ENCODE measurements at regions not wholly inside any gene's neighbourhood (a gene's known extent, or its start where the extent isn't known, plus 50 kb on each side); places are given as distances from the start of the nearest gene placed in this dataset.

GRCh38 chrX:106415276-106415895 is 196.4 kb upstream of the RADX start:
- no peak for TF ChIP-seq POLR2A (IDR thresholded peaks at IDR 0.05; ENCODE audit: low read length)
- no peak for TF ChIP-seq GATA1 (IDR thresholded peaks at IDR 0.05; ENCODE audit: low read depth, low read length)

Measured in erythroblast (primary cell).